CD14-positive monocyte (primary cell): ENCODE measurements at regions not wholly inside any gene's neighbourhood (a gene's known extent, or its start where the extent isn't known, plus 50 kb on each side); places are given as distances from the start of the nearest gene placed in this dataset.

ENCODE experiments used
- DNase-seq, 3 donors: peaks; one replicate each; pipeline ENCODE4 v3.0.0-alpha.2; 2011 to 2022
- H2AFZ ChIP-seq: 2 replicates; pipeline ENCODE4 v1.6.0; 2012; ENCODE audit warnings: mild to moderate bottlenecking, low read depth, low read length, inconsistent platforms; ENCODE audit not compliant: insufficient read depth, poor library complexity, severe bottlenecking
- H3K27ac ChIP-seq, 2 donors: 1 replicate in 1 of 2; 2 replicates in 1 of 2; pipeline ENCODE4 v1.5.1; 2012 to 2013; ENCODE audit warnings: low read length in 2 of 2, control low read depth in 1 of 2, inconsistent platforms in 1 of 2, low read depth in 1 of 2, mild to moderate bottlenecking in 1 of 2
- H3K27me3 ChIP-seq, 2 donors: one replicate each; pipeline versions ENCODE4 v1.6.0 to v1.6.1; 2011 to 2013; ENCODE audit warnings: low read length in 2 of 2; ENCODE audit not compliant: control insufficient read depth in 2 of 2, insufficient read depth in 2 of 2
- H3K36me3 ChIP-seq, 2 donors: replicated peaks in 1 of 2; 1 replicate in 1 of 2; 2 replicates in 1 of 2; pipeline versions ENCODE4 v1.5.1 to v1.6.1; 2012 to 2013; ENCODE audit warnings: low read length in 2 of 2, control low read depth in 1 of 2, inconsistent platforms in 1 of 2, mild to moderate bottlenecking in 1 of 2; ENCODE audit not compliant: insufficient read depth in 2 of 2, control insufficient read depth in 1 of 2
- H3K4me1 ChIP-seq, 2 donors: 1 replicate in 1 of 2; 2 replicates in 1 of 2; pipeline versions ENCODE4 v1.5.1 to v1.6.1; 2012 to 2013; ENCODE audit warnings: low read length in 2 of 2, control low read depth in 1 of 2, inconsistent platforms in 1 of 2, mild to moderate bottlenecking in 1 of 2, moderate library complexity in 1 of 2; ENCODE audit not compliant: insufficient read depth in 2 of 2, control insufficient read depth in 1 of 2
- H3K4me2 ChIP-seq: replicated peaks from 2 replicates; pipeline ENCODE3; 2012; ENCODE audit warnings: low read length, moderate library complexity, mild to moderate bottlenecking; ENCODE audit not compliant: poor library complexity, severe bottlenecking; ENCODE audit errors: extremely low read depth
- H3K4me3 ChIP-seq, 3 experiments: fragments of 200-600 bp in 1 of 3; sonication (generic) in 1 of 3; replicated peaks in 1 of 3; 1 replicate in 2 of 3; 2 replicates in 1 of 3; pipeline ENCODE4 v1.5.1; 2011 to 2013; ENCODE audit warnings: low read length in 3 of 3, mild to moderate bottlenecking in 3 of 3, control low read depth in 2 of 3, low read depth in 2 of 3, inconsistent platforms in 1 of 3, moderate library complexity in 1 of 3
- H3K79me2 ChIP-seq: 2 replicates; pipeline ENCODE4 v1.6.0; 2012; ENCODE audit warnings: mild to moderate bottlenecking, control low read depth, inconsistent platforms, low read length, moderate library complexity; ENCODE audit not compliant: insufficient read depth
- H3K9ac ChIP-seq: 2 replicates; pipeline ENCODE4 v1.6.0; 2017; ENCODE audit warnings: low read length, mild to moderate bottlenecking; ENCODE audit not compliant: insufficient read depth, poor library complexity, severe bottlenecking
- H3K9me3 ChIP-seq, 2 donors: replicated peaks in 1 of 2; 1 replicate in 1 of 2; 2 replicates in 1 of 2; pipeline versions ENCODE4 v1.5.1 to v1.6.1; 2012 to 2013; ENCODE audit warnings: low read length in 2 of 2, control low read depth in 1 of 2; ENCODE audit not compliant: control insufficient read depth in 1 of 2, insufficient read depth in 1 of 2
- H4K20me1 ChIP-seq: 2 replicates; pipeline ENCODE4 v1.6.0; 2012; ENCODE audit warnings: mild to moderate bottlenecking, low read length, control low read depth, moderate library complexity; ENCODE audit not compliant: insufficient read depth
- H3K27ac Mint-ChIP-seq, 7 donors: one replicate each; pipeline ENCODE4 v1.8.0; 2020; ENCODE audit warnings: mild to moderate bottlenecking in 7 of 7, mixed read lengths in 7 of 7, moderate library complexity in 6 of 7, inconsistent platforms in 2 of 7
- H3K27me3 Mint-ChIP-seq, 3 donors: one replicate each; pipeline ENCODE4 v1.8.0; 2021 to 2022; ENCODE audit warnings: low read depth in 3 of 3, mild to moderate bottlenecking in 3 of 3, mixed read lengths in 3 of 3, moderate library complexity in 3 of 3, inconsistent platforms in 1 of 3
- H3K36me3 Mint-ChIP-seq, 2 donors: one replicate each; pipeline ENCODE4 v1.8.0; 2020; ENCODE audit warnings: mixed read lengths in 2 of 2, inconsistent platforms in 1 of 2, mild to moderate bottlenecking in 1 of 2
- H3K4me1 Mint-ChIP-seq: one replicate; pipeline ENCODE4 v1.8.0; 2020; ENCODE audit warnings: mild to moderate bottlenecking, mixed read lengths
- H3K4me3 Mint-ChIP-seq, 2 donors: one replicate each; pipeline ENCODE4 v1.8.0; 2020; ENCODE audit warnings: mild to moderate bottlenecking in 2 of 2, mixed read lengths in 2 of 2, moderate library complexity in 1 of 2
- H3K9me3 Mint-ChIP-seq, 7 donors: one replicate each; pipeline ENCODE4 v1.8.0; 2020 to 2022; ENCODE audit warnings: mixed read lengths in 7 of 7, mild to moderate bottlenecking in 6 of 7, moderate library complexity in 6 of 7, inconsistent platforms in 2 of 7
- CTCF ChIP-seq: fragments of 200-600 bp; IDR thresholded peaks from one replicate; pipeline ENCODE4 v1.8.0; 2022; ENCODE audit warnings: antibody characterized with exemption, mild to moderate bottlenecking
- WGBS: methylation state at CpG from one replicate; pipeline ENCODE4 v1.1.5; 2013; ENCODE audit warnings: missing lambda C conversion rate; ENCODE audit not compliant: insufficient coverage; 5-methylcytosine and 5-hydroxymethylcytosine counted together
- intact Hi-C, 2 donors: fragments of 100-400 bp; cut with micrococcal nuclease; formaldehyde crosslinking; loops; one replicate each; pipeline versions ENCODE4 v1.15.0 to v1.15.1; 2023

DNA sequence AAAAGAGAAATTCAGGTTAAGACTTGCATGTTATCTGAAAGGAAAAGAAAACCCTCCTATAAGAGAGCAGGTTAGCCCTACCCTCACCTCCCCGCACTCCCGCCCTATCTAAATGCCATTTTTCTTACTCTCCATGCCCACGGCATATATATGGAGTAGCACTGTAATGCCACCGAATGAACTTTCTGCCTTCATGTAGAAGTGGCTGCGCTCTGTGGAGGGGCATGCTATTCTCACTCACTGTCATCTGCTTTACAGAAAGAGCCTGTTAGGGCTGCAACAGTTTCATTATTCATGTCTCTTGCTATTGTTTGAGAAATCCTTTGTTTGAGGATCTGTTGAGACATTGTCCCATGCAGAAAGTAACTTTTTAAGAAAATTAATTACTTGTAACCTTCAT, 1190.6 kb downstream of the SORCS1 start:
- Mint-ChIP-seq H3K9me3 (peaks cover 0 to 2% (median 0%) of the 10 kb centered on the region in 7 donors), H3K27me3 (no peaks in the 10 kb centered on the region), H3K4me1 (no peaks in the 10 kb centered on the region), H3K36me3 (no peaks in the 10 kb centered on the region), H3K4me3 (no peak overlapping the region), H3K27ac (no peak overlapping the region)
- intact Hi-C loops = no loop called here
- H3K36me3 ChIP-seq = no peaks in the 10 kb centered on the region
- no peaks in the 10 kb centered on the region for H3K27me3 ChIP-seq
- no peaks in the 10 kb centered on the region for H4K20me1 ChIP-seq
- H3K27ac ChIP-seq = no peak overlapping the region
- no peaks in the 10 kb centered on the region for H3K9me3 ChIP-seq
- no peak overlapping the region for H2AFZ ChIP-seq
- no peak overlapping the region for H3K9ac ChIP-seq
- no peak for DNase-seq
- no peaks in the 10 kb centered on the region for H3K4me1 ChIP-seq
- H3K4me2 ChIP-seq = no peak overlapping the region
- no peak overlapping the region for H3K4me3 ChIP-seq
- TF ChIP-seq CTCF = no peak
- no peaks in the 10 kb centered on the region for H3K79me2 ChIP-seq
- WGBS = no CpG with 5 or more reads among the region's 5 CpGs

DNA sequence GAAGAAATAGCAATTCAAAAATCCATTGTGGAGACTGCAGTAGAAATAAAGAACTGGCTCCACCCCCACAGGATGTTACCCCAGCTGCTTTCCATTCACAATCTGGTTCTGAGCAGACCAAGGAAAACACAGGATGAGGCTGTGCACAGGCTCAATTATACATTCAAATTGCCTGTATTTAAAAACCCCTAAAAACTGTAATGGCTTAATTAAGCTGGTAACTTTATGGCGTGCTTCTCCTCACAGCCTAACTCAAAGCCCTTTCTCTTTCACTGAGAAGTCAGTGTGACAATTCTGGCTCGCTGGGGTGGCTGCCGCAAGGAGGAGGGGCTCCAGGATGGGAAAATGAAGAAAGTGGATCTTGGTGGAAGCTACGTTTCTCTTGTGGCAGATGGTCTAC, 1191.1 kb downstream of the SORCS1 start:
- Histone ChIP-seq H3K79me2 (no peaks in the 10 kb centered on the region), H4K20me1 (no peaks in the 10 kb centered on the region), H3K27me3 (no peaks in the 10 kb centered on the region), H3K36me3 (no peaks in the 10 kb centered on the region), H3K27ac (no peak overlapping the region), H3K4me1 (no peaks in the 10 kb centered on the region), H3K9ac (no peak overlapping the region), H3K4me3 (no peak overlapping the region), H3K9me3 (no peaks in the 10 kb centered on the region), H3K4me2 (no peak overlapping the region), H2AFZ (no peak overlapping the region)
- H3K27me3 Mint-ChIP-seq = no peaks in the 10 kb centered on the region
- H3K27ac Mint-ChIP-seq = no peak overlapping the region
- no peak for DNase-seq
- no peak overlapping the region for H3K4me3 Mint-ChIP-seq
- peaks cover 0 to 2% (median 0%) of the 10 kb centered on the region in 7 donors for H3K9me3 Mint-ChIP-seq
- TF ChIP-seq CTCF = no peak
- H3K36me3 Mint-ChIP-seq = no peaks in the 10 kb centered on the region
- H3K4me1 Mint-ChIP-seq = no peaks in the 10 kb centered on the region
- intact Hi-C loops = no loop called here
- whole genome bisulfite sequencing = 45% methylated on average over 2 of the region's 4 CpGs
